ENCODE measurements at regions not wholly inside any gene's neighbourhood (a gene's known extent, or its start where the extent isn't known, plus 50 kb on each side); places are given as distances from the start of the nearest gene placed in this dataset.

- TF ChIP-seq CEBPZ (IDR thresholded peaks at IDR 0.05; ENCODE audit: low read depth, low read length) = no peak
- TF ChIP-seq SUZ12 (IDR thresholded peaks at IDR 0.05; ENCODE audit: unreplicated experiment) = no peak
- TF ChIP-seq E2F8 (IDR thresholded peaks at IDR 0.05; ENCODE audit: low read depth, partially characterized antibody) = no peak
- TF ChIP-seq, protein P1, sequence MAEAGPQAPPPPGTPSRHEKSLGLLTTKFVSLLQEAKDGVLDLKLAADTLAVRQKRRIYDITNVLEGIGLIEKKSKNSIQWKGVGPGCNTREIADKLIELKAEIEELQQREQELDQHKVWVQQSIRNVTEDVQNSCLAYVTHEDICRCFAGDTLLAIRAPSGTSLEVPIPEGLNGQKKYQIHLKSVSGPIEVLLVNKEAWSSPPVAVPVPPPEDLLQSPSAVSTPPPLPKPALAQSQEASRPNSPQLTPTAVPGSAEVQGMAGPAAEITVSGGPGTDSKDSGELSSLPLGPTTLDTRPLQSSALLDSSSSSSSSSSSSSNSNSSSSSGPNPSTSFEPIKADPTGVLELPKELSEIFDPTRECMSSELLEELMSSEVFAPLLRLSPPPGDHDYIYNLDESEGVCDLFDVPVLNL (IDR thresholded peaks at IDR 0.05; ENCODE audit: low read depth, low read length) = no peak
- TF ChIP-seq GABPA (IDR thresholded peaks at IDR 0.05; ENCODE audit: low read depth) = no peak
- no peak for TF ChIP-seq ZNF24 (IDR thresholded peaks at IDR 0.05)
These were observed 72.0 kb upstream of the SHISAL1 start (continued) for GRCh38 chr22:44384563-44385295.

Measured in GM12878 (cell line).